GM21717 (cell line): ENCODE measurements at regions not wholly inside any gene's neighbourhood (a gene's known extent, or its start where the extent isn't known, plus 50 kb on each side); places are given as distances from the start of the nearest gene placed in this dataset.

Experiments
- ATAC-seq: cut with Tn5 transposase; IDR thresholded peaks from one replicate; pipeline ENCODE4 v1.9.1; 2021; ENCODE audit warnings: mild to moderate bottlenecking, moderate library complexity; ENCODE audit not compliant: unreplicated experiment

- ATAC-seq, result peak; percentile 81
Observed at GRCh38 chr18:77650799-77651385, 401.2 kb downstream of the GALR1 start.

GRCh38 chr18:77651441-77651840 is 401.8 kb downstream of the GALR1 start:
- ATAC-seq, result no peak

GRCh38 chr18:77653792-77654191 is 404.1 kb downstream of the GALR1 start:
- no peak for ATAC-seq

GRCh38 chr18:77654302-77654701 is 404.7 kb downstream of the GALR1 start:
- no peak for ATAC-seq

GRCh38 chr18:77657651-77658298 is 408.1 kb downstream of the GALR1 start:
- ATAC-seq, result no peak

- ATAC-seq, result no peak
Observed at GRCh38 chr18:77658299-77658662, 408.6 kb downstream of the GALR1 start.

- no peak for ATAC-seq
Observed at GRCh38 chr18:77658751-77659448, 409.3 kb downstream of the GALR1 start.

- ATAC-seq, result no peak
Observed at GRCh38 chr18:77666613-77667012, 417.0 kb downstream of the GALR1 start.

GRCh38 chr18:77668219-77668618 is 418.6 kb downstream of the GALR1 start:
- no peak for ATAC-seq

GRCh38 chr18:77669331-77669730 is 419.7 kb downstream of the GALR1 start:
- no peak for ATAC-seq

GRCh38 chr18:77671456-77672167 is 422.0 kb downstream of the GALR1 start:
- no peak for ATAC-seq

- ATAC-seq, result no peak
Observed at GRCh38 chr18:77676910-77677309, 427.3 kb downstream of the GALR1 start.

- ATAC-seq, result no peak
Observed at GRCh38 chr18:77677536-77677935, 427.9 kb downstream of the GALR1 start.

- no peak for ATAC-seq
Observed at GRCh38 chr18:77679869-77680268, 430.2 kb downstream of the GALR1 start.

- no peak for ATAC-seq
Observed at GRCh38 chr18:77700051-77700450, 450.4 kb downstream of the GALR1 start.

GRCh38 chr18:77701977-77702376 is 452.3 kb downstream of the GALR1 start:
- ATAC-seq, result no peak

- ATAC-seq, result no peak
Observed at GRCh38 chr18:77702686-77703085, 453.0 kb downstream of the GALR1 start.

GRCh38 chr18:77705301-77705700 is 455.7 kb downstream of the GALR1 start:
- ATAC-seq, result no peak

GRCh38 chr18:77708826-77709506 is 459.3 kb downstream of the GALR1 start:
- no peak for ATAC-seq

- ATAC-seq, result no peak
Observed at GRCh38 chr18:77711096-77711495, 461.4 kb downstream of the GALR1 start.

GRCh38 chr18:77714716-77715115 is 465.1 kb downstream of the GALR1 start:
- no peak for ATAC-seq
